ENCODE measurements at regions not wholly inside any gene's neighbourhood (a gene's known extent, or its start where the extent isn't known, plus 50 kb on each side); places are given as distances from the start of the nearest gene placed in this dataset.

- TF ChIP-seq, protein P1, sequence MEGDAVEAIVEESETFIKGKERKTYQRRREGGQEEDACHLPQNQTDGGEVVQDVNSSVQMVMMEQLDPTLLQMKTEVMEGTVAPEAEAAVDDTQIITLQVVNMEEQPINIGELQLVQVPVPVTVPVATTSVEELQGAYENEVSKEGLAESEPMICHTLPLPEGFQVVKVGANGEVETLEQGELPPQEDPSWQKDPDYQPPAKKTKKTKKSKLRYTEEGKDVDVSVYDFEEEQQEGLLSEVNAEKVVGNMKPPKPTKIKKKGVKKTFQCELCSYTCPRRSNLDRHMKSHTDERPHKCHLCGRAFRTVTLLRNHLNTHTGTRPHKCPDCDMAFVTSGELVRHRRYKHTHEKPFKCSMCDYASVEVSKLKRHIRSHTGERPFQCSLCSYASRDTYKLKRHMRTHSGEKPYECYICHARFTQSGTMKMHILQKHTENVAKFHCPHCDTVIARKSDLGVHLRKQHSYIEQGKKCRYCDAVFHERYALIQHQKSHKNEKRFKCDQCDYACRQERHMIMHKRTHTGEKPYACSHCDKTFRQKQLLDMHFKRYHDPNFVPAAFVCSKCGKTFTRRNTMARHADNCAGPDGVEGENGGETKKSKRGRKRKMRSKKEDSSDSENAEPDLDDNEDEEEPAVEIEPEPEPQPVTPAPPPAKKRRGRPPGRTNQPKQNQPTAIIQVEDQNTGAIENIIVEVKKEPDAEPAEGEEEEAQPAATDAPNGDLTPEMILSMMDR (IDR thresholded peaks at IDR 0.05), result no peak
- TF ChIP-seq POLR2A (IDR thresholded peaks at IDR 0.05), result no peak
These were observed 254.1 kb upstream of the IRX3 start for GRCh38 chr16:54540525-54541180.
